NCI-H446 treated with DMSO at 0.1 percent for 48 hours (cell line): ENCODE measurements at regions not wholly inside any gene's neighbourhood (a gene's known extent, or its start where the extent isn't known, plus 50 kb on each side); places are given as distances from the start of the nearest gene placed in this dataset.
"Not testable (repeated sequence)": the region's sequence is repeated elsewhere in the genome, so short reads cannot be mapped to it uniquely, and the experiment has no call there.

ENCODE experiments used
- DNase-seq: peaks from one replicate; lab custom pipeline; 2025; lab: John Stamatoyannopoulos, UW

GRCh38 chr12:20125276-20125798, 243.0 kb upstream of the PDE3A start:
- peak; percentile 44 for DNase-seq

GRCh38 chr12:20126601-20127000, 241.7 kb upstream of the PDE3A start:
- DNase-seq: no peak

GRCh38 chr12:20127413-20127812, 240.9 kb upstream of the PDE3A start:
- DNase-seq: no peak

GRCh38 chr12:20128928-20129327, 239.4 kb upstream of the PDE3A start:
- no peak for DNase-seq

- no peak for DNase-seq
Measured at GRCh38 chr12:20132818-20133217, 235.5 kb upstream of the PDE3A start.

GRCh38 chr12:20134652-20135051, 233.7 kb upstream of the PDE3A start:
- no peak for DNase-seq

GRCh38 chr12:20140751-20141150, 227.6 kb upstream of the PDE3A start:
- DNase-seq: no peak

GRCh38 chr12:20142316-20142715, 226.0 kb upstream of the PDE3A start:
- peak; percentile 47 for DNase-seq

- no peak for DNase-seq
Measured at GRCh38 chr12:20142956-20143355, 225.4 kb upstream of the PDE3A start.

- DNase-seq: no peak
Measured at GRCh38 chr12:20144341-20144740, 224.0 kb upstream of the PDE3A start.

- DNase-seq: no peak
Measured at GRCh38 chr12:20148241-20148640, 220.1 kb upstream of the PDE3A start.

- no peak for DNase-seq
Measured at GRCh38 chr12:20150835-20151422, 217.4 kb upstream of the PDE3A start.

GRCh38 chr12:20154052-20154451, 214.3 kb upstream of the PDE3A start:
- DNase-seq: no peak

GRCh38 chr12:20155374-20155773, 213.0 kb upstream of the PDE3A start:
- no peak for DNase-seq

- DNase-seq: not testable (repeated sequence)
Measured at GRCh38 chr12:20160899-20161298, 207.4 kb upstream of the PDE3A start.

- no peak for DNase-seq
Measured at GRCh38 chr12:20174528-20175175, 193.7 kb upstream of the PDE3A start.

- no peak for DNase-seq
Measured at GRCh38 chr12:20175704-20176388, 192.5 kb upstream of the PDE3A start.

- DNase-seq: no peak
Measured at GRCh38 chr12:20181416-20182180, 186.7 kb upstream of the PDE3A start.

GRCh38 chr12:20183563-20183962, 184.8 kb upstream of the PDE3A start:
- no peak for DNase-seq

GRCh38 chr12:20184514-20184913, 183.8 kb upstream of the PDE3A start:
- DNase-seq: no peak

- DNase-seq: no peak
Measured at GRCh38 chr12:20187456-20187855, 180.9 kb upstream of the PDE3A start.

- no peak for DNase-seq
Measured at GRCh38 chr12:20188930-20189653, 179.2 kb upstream of the PDE3A start.
